Hypothalamus (tissue), 51 donors: ENCODE measurements at regions not wholly inside any gene's neighbourhood (a gene's known extent, or its start where the extent isn't known, plus 50 kb on each side); places are given as distances from the start of the nearest gene placed in this dataset.
"Not testable (repeated sequence)": the region's sequence is repeated elsewhere in the genome, so short reads cannot be mapped to it uniquely, and the experiment has no call there.

ENCODE experiments used
- DNase-seq, 51 donors: peaks; one replicate each; lab custom pipeline; 2025; lab: John Stamatoyannopoulos, UW

GRCh38 chr2:228602288-228602687, 420.8 kb upstream of the SPHKAP start:
- DNase-seq = no peak

- DNase-seq = no peak
These were observed 418.8 kb upstream of the SPHKAP start for GRCh38 chr2:228600265-228600664.

DNA sequence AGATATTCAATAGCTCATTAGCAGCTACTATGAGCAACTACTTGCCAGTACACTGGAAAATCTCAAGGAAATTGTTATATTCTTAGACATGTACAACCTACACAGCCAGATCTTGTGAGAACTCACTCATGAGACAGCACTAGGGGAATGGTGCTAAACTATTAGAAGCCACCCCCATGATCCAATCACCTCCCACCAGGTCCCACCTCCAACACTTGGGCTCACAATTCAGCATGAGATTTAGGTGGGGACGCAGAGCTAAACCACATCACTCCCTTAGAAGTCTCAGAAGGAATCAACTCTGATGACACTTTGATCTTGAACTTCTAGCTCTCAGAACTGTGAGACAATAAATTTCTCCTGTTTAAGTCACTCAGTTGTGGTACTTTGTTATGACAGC, 418.3 kb upstream of the SPHKAP start:
- peak in 1 of 51 donors; percentile 3 for DNase-seq

DNA sequence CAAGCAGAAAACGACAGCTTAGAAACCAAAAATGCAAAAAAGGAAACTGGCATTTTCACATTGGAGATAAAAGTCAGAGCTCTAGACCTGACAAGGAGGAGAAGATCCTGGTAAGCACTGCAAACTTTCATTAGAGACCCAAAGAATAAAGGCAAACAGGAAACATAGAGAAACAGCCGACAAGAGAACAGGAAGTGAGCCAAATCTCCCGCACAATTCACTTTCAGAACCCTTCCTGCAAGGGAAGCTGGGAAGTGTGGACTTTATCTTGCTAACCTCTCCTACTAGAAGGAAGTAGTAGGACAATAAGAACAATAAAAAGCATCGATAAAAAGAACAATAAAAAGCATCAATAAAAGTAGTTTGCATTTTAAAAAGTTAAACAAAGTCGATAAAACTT, 417.8 kb upstream of the SPHKAP start:
- DNase-seq = no peak

- DNase-seq = no peak
These were observed 415.5 kb upstream of the SPHKAP start for GRCh38 chr2:228597032-228597431.

GRCh38 chr2:228594012-228594411, 412.5 kb upstream of the SPHKAP start:
- DNase-seq = no peak

DNA sequence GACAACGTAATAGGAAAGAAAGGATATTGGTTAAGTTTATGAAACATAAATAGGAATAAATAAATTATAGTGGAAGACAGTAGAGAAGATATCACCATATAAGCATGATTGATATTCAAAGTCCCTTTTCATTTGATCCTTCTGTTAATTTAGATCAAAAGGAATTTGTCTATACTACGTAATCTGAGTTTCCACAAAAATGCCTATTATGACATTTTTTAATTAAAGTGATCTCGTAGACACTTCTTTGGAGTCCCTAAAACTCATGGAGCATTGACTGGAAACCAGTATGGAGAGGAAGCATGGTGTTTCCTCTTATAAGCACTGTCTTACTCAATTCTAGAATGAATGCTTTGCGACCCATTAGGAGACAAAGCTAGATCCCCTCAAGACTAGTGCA, 411.4 kb upstream of the SPHKAP start:
- DNase-seq = no peak

GRCh38 chr2:228590681-228591080, 409.2 kb upstream of the SPHKAP start:
- no peak for DNase-seq

- no peak for DNase-seq
These were observed 407.6 kb upstream of the SPHKAP start for GRCh38 chr2:228589115-228589514.

- DNase-seq = no peak
These were observed 400.2 kb upstream of the SPHKAP start for GRCh38 chr2:228581731-228582130.

GRCh38 chr2:228575897-228576296, 394.4 kb upstream of the SPHKAP start:
- DNase-seq = no peak

GRCh38 chr2:228568275-228568674, 386.8 kb upstream of the SPHKAP start:
- DNase-seq = not testable (repeated sequence)

- DNase-seq = no peak
These were observed 380.3 kb upstream of the SPHKAP start for GRCh38 chr2:228561816-228562215.

GRCh38 chr2:228559774-228560415, 378.4 kb upstream of the SPHKAP start:
- DNase-seq = no peak

DNA sequence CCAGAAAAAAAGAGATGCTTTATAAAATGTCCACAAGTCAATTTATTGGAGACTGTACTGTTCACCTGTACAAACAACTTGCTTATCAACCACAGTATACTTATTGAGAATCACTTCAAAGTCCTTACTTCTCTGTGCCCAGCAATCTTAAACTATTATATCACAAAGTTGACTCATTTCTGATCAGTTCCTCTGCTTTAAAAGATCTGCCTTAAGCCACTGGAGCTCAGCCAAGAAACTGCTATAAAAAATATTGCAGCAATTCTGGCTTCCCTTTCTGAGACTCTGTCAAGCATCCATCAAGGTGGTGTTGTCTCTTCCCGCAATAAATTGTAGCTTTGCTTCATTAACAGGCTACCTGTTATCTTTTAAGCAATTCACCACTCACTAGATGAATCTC, 375.2 kb upstream of the SPHKAP start:
- DNase-seq = no peak

- no peak for DNase-seq
These were observed 368.0 kb upstream of the SPHKAP start for GRCh38 chr2:228549441-228550007.

- no peak for DNase-seq
These were observed 366.7 kb upstream of the SPHKAP start for GRCh38 chr2:228548230-228548629.

DNA sequence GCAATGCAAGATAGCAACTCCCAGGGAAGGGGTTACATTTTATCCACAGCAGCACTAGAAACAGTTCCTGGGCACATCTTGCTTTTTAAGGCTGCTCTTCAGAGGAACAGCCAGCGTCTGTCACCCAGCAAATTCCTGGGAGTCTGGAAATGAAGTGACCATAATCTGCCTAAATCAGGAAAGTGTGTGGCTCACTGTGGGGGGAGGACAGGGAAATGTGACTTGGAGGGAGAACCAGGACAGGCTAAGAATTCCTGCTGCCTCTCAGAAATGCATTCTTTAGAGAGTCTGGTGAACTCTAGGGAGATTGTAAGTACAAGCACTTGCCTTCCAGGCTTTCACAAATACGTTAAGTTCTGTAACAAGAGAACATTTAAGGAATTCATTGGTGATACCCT, 364.3 kb upstream of the SPHKAP start:
- no peak for DNase-seq

- DNase-seq = no peak
These were observed 363.7 kb upstream of the SPHKAP start for GRCh38 chr2:228545041-228545747.

DNA sequence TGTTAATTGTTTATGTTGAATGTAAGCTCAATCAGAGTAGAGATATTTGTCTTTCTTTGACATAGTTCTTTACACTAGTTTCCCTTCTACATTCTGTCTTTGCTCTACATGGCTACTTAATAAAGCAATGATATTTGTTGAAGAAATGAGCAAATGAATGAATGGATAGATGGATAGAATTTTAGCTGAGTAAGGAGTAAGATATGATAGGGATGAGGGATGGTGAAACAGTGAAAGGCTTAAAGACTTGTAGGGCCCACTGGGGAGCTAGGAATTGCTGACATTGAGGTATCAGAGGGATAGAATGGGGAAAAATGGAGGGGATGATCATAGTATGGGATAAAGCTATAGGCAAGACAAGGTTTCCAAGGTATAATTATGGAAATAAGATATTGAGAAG, 361.6 kb upstream of the SPHKAP start:
- DNase-seq = no peak

- no peak for DNase-seq
These were observed 360.8 kb upstream of the SPHKAP start for GRCh38 chr2:228542277-228542676.

DNA sequence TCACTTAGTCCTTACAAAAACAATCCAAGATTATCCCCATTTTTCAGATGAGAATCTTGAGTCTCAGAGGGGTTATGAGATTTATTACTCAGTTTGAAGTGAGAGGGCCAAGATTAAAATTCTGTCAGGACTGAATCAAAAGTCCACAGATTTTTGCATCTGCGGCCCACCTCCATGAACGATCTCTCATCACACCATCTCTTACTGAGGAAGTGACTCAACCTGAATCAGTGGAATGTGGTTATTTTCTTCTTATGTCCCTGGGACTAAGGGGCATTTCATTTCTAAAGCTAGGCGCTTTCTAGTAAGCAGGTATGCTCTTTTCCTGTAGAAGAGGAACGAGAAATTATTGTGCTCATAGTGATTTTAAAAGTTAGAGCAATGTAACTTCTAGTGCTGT, 360.3 kb upstream of the SPHKAP start:
- DNase-seq = no peak
